KOPT-K1 (cell line): ENCODE measurements at regions not wholly inside any gene's neighbourhood (a gene's known extent, or its start where the extent isn't known, plus 50 kb on each side); places are given as distances from the start of the nearest gene placed in this dataset.

Experiments
- H3K27ac ChIP-seq: fragments of 200-600 bp; sonication (generic); 2 replicates; pipeline ENCODE4 v1.5.1; 2016; ENCODE audit warnings: antibody characterized with exemption, mild to moderate bottlenecking, low read depth, low read length; ENCODE audit not compliant: poor library complexity, severe bottlenecking
- H3K36me3 ChIP-seq: fragments of 200-600 bp; sonication (generic); 2 replicates; pipeline ENCODE4 v1.5.1; 2017; ENCODE audit warnings: antibody characterized with exemption, mild to moderate bottlenecking, low read length, moderate library complexity; ENCODE audit not compliant: insufficient read depth
- H3K9me3 ChIP-seq: fragments of 200-600 bp; sonication (generic); 2 replicates; pipeline ENCODE4 v1.5.1; 2017; ENCODE audit warnings: antibody characterized with exemption, low read length, mild to moderate bottlenecking; ENCODE audit not compliant: insufficient read depth, poor library complexity, severe bottlenecking

DNA sequence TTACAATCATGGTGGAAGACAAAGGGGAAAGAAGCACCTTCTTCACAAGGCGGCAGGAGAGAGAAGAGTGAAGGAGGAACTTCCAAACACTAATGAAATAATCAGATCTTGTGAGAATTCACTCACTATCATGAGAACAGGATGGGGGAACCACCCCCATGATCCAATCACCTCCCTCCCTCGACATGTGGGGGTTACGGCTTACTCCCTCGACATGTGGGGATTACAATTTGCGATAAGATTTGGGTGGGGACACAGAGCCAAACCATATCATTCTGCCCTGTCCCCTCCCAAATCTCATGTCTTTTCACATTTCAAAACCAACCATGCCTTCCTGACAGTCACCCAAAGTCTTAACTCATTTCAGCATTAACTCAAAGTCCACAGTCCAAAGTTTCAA, 88.7 kb upstream of the PGRMC2 start:
- Histone ChIP-seq H3K27ac (no peak overlapping the region), H3K9me3 (peaks cover 16% of the 10 kb centered on the region), H3K36me3 (no peaks in the 10 kb centered on the region)

DNA sequence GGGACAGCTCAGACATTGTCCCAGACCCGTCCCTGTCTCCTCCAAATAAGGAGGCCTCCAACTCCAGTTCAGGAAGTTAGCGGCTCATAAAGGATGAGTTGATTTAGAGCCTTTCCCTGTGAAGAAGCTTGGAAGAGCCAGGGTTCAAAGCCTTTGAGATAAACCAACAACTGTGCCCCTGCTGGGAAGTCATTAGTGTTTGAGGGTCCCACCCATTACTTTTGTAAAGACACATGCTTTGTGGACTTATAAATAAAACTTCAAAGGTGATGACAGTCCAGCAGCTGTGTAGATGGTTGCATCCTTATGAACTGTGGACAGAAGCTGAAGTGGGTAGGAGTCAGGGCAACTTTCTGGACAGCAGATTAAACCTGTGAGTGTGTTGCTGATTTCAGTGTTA, 86.0 kb upstream of the PGRMC2 start:
- Histone ChIP-seq H3K9me3 (peaks cover 24% of the 10 kb centered on the region), H3K36me3 (no peaks in the 10 kb centered on the region), H3K27ac (no peak overlapping the region)

DNA sequence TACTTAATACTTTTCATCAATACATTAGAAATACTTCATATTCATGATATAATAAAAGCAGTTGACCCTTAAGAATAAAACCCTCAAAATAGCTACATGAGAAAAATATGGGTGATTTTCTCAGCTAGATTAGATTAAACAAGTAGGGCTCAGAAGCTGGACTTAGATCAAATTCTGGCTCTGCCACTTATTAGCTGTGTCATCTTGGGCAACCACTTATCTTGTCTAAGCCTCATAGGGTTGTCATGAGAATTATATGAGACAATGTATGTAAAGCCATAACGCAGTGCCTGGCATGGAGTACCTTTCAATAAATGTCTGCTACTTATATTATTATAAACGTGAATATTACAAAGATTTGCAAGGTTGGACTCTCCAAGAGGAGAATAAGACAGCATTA, 84.3 kb upstream of the PGRMC2 start:
- H3K36me3 ChIP-seq, result no peaks in the 10 kb centered on the region
- peaks cover 18% of the 10 kb centered on the region for H3K9me3 ChIP-seq
- no peak overlapping the region for H3K27ac ChIP-seq

DNA sequence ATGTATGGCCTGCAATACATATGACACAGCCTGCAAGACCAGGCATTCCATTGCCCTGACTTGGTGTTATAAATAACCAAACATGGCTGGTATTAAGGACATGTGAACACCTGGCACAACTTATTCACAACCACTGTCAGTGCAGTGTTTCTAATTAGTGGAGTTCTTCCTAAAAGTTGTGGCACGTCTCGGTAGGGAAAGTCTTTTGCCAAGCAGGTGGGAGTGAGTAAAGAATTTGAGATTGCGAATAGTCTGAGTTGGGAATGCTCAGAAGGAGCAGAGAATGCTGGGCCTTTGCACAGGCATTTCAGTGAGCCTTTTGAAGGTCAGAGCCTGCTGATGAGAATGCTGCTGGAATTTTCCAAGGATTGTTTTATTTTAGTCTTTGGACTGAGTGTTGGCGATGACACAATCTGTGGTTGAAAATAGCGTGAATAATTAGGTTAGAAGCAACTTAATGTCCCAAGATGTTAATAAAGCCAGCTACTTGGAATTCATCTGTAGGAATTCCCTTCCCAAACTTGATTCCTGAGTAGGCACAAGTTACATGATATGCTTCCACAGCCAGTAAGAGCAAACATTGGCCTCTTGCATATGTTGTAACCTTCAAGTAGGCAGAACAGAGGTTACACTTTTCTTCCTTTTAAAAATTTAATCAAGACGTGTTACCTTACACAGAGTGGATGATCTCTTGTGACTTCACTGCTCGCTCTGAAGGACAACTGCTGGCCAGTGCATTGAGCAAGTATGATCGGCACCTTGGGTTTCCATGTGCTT, 83.6 kb upstream of the PGRMC2 start:
- no peak overlapping the region for H3K27ac ChIP-seq
- H3K9me3 ChIP-seq, result peaks cover 11% of the 10 kb centered on the region
- no peaks in the 10 kb centered on the region for H3K36me3 ChIP-seq

DNA sequence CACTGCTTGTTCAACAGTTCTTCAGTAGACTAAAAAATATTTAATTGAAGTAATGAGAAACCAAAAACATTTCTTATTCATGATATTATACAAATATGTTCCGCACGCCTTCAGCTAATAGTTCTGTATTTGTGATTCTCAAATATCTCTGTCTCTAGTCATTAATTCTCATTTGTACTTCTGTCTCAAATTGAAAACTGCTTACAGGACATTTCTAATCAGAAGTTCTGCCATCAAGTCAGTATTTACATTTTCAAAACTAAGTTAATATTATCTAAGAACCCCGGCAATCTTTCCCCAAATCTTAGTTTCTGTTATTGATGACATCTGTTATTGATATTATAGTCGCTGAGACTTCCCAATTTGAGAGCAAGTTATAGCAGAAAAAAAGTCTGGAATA, 78.6 kb upstream of the PGRMC2 start:
- Histone ChIP-seq H3K36me3 (no peaks in the 10 kb centered on the region), H3K9me3 (peaks cover 7% of the 10 kb centered on the region), H3K27ac (no peak overlapping the region)

DNA sequence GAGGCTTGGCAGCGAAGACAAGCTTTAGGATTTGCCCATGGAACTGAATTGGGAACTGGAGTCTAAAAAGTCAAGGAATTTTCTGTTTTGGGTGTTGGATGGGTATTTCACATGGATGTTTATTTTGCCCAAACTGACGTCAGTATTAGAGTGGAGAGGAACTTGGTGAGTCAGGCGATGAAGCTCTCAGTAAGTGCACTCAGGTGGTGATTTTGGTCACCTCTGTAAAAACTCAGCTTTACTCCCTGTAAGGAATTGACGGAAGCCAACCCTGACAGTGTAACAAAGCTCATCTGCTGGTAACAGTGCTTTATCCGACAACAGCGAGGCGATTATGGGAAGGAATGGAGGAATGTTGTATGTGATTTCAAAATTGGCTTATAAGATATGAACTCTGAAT, 77.0 kb upstream of the PGRMC2 start:
- H3K27ac ChIP-seq, result no peak overlapping the region
- no peaks in the 10 kb centered on the region for H3K36me3 ChIP-seq
- peaks cover 7% of the 10 kb centered on the region for H3K9me3 ChIP-seq

DNA sequence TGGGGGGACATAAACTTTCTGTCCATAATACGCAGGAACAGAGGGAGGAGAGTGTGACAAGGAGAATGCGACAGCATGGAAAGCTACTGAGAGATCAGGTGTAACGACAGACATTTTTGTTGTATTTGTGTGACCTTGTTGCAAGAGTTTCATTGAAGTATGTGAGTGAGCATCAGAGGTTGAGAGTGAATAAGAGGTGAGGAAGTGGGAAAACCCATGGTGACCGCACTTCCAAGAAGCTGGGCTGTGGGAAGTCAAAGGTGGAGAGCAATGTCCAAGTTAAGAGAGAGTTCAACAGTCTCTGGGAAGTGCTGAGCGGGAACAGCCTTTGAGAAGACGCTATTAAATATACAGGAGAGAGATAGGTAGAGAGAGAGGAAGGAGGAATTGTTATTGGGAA, 76.4 kb upstream of the PGRMC2 start:
- Histone ChIP-seq H3K9me3 (peaks cover 3% of the 10 kb centered on the region), H3K36me3 (no peaks in the 10 kb centered on the region), H3K27ac (no peak overlapping the region)

DNA sequence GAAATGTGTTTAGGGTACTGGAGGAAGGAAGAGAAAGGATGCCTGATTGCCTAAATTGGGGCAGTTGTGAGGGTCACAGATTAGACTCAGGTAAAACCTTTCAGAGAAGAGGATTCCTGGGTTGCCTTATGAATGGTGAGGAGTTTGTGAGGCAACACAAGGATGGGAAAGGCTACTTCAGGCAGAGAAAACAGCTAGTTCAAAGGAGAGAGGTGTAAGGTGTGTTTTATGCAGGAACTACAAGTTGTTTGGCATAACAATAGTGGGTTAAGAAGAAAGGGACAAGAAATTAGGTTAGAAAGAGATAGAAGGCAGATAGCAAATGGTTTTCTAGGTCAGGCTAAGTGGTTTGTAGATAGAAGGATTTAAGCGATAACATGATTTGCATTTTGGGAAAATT, 75.1 kb upstream of the PGRMC2 start:
- Histone ChIP-seq H3K27ac (no peak overlapping the region), H3K36me3 (no peaks in the 10 kb centered on the region), H3K9me3 (no peaks in the 10 kb centered on the region)

DNA sequence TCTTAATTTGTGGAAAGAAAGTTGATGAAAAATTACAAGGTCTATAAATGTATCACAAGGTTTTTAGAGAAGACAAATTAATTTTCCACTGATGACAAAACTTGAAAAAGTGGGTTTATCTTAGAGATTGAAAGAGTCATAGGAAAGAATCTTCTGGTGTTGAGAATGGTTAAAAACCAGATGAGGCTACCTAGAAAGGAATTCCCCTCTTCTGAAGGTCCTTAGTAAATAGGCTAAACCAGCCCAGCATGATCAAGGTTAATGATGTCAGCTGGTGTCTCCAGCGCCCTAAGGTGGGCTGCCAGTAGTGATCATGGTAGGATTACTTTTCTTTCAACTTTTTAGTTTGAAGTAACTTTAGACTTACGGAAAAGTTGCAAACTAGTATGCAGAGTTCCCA, 71.8 kb upstream of the PGRMC2 start:
- Histone ChIP-seq H3K27ac (no peak overlapping the region), H3K9me3 (no peaks in the 10 kb centered on the region), H3K36me3 (no peaks in the 10 kb centered on the region)

DNA sequence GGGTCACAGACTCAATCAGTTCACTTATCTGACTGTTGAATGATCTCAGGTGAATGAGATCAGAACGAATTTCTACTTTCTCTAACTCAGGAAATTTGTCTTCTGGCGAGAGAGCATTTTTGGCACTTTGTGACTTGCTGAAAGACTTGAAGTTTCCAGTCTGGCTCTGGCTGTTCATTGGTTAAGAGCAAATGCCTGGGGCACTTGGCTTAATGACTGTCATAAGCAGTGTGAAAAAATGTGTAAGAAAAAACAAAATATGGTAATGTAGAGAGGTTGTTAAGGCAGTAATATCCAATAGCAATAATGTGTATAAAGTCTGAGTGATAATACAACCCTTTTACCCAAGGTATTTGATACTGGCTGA, 71.3 kb upstream of the PGRMC2 start:
- no peaks in the 10 kb centered on the region for H3K36me3 ChIP-seq
- no peak overlapping the region for H3K27ac ChIP-seq
- H3K9me3 ChIP-seq, result no peaks in the 10 kb centered on the region

DNA sequence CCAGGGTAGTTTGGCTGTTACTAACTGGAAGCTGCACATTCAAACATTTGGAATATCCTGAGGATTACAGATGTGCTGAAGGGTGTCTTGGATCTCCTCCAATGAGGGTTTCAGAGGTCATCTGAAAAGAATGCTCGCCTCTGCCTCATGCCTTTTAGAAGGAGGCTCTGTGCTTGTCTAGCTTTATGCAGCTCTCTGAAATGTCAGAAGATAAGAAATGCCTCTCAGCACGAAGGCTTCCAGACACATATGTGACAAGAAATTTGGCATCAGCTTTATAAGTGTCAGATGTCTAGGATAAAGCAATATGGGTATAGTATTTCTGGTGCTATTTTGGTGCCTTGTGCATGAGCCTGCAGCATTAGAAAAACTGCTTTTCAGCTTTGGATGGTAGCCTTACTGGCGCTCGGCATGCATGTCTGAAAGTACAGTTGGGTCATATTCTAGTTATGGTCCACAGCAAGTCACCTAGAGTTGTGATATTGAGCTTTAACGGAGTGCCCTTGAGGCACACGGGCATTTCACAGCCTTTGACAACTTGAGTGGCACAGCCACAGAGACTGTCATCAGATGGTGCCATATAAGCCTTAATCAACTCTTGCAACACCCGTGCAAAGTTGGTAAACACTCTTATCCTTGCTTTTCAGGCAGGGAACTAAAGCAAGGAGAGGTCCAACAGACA, 70.8 kb upstream of the PGRMC2 start:
- Histone ChIP-seq H3K36me3 (no peaks in the 10 kb centered on the region), H3K27ac (no peak overlapping the region), H3K9me3 (no peaks in the 10 kb centered on the region)

DNA sequence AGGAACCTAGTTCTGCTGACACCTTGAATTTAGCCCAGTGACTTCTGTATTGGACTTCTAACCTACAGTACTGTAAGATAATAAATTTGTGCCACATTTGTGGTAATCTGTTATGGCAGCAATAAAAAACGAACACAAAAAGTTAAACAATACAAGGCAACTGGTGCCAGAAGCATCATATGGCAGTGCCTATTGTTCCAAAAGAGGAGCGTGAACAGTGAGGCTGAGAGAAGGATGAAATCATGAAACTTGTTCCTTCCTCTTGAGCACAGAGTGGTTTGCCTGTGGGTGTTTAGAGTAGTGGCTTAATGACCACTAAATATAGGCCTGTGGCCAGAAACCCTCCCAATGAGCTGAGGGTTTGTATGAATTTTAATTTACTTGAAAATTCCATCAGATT, 69.7 kb upstream of the PGRMC2 start:
- no peaks in the 10 kb centered on the region for H3K9me3 ChIP-seq
- H3K36me3 ChIP-seq, result no peaks in the 10 kb centered on the region
- no peak overlapping the region for H3K27ac ChIP-seq

DNA sequence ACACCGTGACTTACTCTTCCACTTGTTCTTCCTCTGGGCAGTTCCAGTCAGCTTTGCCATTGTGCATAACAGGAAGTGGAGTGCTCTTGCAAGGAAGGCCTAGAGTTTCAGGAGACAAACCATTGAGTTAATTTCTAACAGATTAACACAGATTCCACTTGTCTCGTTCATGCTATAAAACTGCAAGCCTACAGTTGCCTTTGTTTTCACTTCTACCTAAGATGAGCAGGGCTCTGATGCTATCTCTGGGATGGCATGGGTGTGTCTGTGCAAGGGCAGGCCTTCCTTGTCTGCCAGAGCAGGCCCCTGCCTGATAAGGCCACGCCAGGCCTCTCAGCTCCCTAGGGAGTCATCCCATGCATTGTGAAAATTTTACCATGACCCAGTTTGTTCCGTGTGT, 67.7 kb upstream of the PGRMC2 start:
- Histone ChIP-seq H3K27ac (no peak overlapping the region), H3K36me3 (no peaks in the 10 kb centered on the region), H3K9me3 (no peaks in the 10 kb centered on the region)

DNA sequence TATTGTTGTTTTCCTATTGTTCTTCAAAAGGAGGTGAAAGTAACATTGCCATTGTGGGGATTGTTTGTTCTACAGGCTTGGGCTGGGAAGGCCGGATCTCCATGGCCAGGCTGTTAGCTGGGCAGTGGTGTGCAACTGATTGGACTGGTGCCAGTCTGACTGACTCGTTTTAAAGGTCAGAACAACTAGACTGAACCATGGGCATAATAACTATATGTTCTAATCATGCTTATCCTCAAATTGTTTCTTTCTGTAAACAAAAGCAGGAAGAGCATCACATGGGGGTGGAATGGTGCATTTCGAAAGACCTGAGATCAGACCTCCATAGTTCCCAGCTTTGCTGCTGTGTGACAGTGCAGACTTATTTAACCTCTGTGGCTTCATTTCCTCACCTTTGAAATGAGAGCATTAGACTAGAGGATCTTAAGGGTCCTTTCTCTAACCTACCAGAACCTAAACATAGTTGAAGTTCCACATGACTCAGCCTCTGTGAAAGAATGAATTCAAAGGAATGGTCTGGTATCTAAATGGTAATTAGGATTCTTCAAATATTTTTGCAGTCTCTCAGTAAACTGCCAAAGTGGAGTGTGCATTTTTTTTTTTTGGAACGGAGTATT, 66.7 kb upstream of the PGRMC2 start:
- no peak overlapping the region for H3K27ac ChIP-seq
- no peaks in the 10 kb centered on the region for H3K9me3 ChIP-seq
- H3K36me3 ChIP-seq, result no peaks in the 10 kb centered on the region

DNA sequence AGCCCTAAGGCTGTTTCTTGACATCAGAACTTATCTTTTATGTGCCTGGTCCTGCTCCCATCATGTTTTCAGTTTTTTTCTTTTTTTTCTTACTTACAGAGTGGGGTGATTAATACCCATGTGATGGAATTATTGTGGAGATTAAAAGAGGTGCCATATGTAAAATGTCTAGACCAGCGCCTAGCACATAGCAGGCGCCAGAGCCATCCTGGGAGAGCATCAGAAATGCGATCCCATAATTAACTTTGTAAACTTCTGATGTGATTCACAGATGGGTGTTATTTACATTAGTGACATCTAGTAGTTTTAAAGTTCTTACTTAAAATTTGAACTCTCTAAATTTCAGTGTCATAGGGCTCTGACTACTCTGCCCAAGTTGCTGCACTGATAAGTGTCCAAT, 66.2 kb upstream of the PGRMC2 start:
- Histone ChIP-seq H3K27ac (no peak overlapping the region), H3K36me3 (no peaks in the 10 kb centered on the region)

DNA sequence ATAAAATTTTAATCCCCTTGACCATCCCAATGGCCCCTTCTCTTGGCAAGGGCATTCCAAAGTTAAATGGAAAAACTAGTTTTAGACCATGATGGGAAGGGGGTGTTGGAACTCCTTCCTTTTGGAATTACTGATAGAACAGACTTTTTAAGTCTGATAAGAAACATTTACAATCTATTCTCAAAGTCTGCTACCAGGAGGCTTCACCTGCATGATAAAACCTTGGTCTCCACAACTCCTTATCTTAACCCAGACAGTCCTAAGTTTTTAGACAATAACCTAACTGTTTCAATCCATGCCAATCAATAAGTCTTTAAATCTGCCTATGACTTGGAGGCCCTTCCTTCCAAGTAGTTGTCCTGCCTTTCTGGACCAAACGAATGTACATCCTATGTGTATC, 63.9 kb upstream of the PGRMC2 start:
- no peak overlapping the region for H3K27ac ChIP-seq
- no peaks in the 10 kb centered on the region for H3K36me3 ChIP-seq
- H3K9me3 ChIP-seq, result no peaks in the 10 kb centered on the region

More for the DNA sequence above, 66.2 kb upstream of the PGRMC2 start:
- no peaks in the 10 kb centered on the region for H3K9me3 ChIP-seq
